Peyer's patch (tissue), 4 donors: ENCODE measurements at regions not wholly inside any gene's neighbourhood (a gene's known extent, or its start where the extent isn't known, plus 50 kb on each side); places are given as distances from the start of the nearest gene placed in this dataset.

Experiments
- CTCF ChIP-seq, 6 experiments: fragments of 450-650 bp in 4 of 6; fragments of 200-600 bp in 2 of 6; sonication (generic) in 1 of 6; IDR thresholded peaks; one replicate each; pipeline ENCODE4 v1.5.1; 2017 to 2019; ENCODE audit warnings: antibody characterized with exemption in 6 of 6, mild to moderate bottlenecking in 3 of 6, moderate library complexity in 1 of 6
- POLR2A ChIP-seq, 2 donors: fragments of 450-650 bp; IDR thresholded peaks; one replicate each; pipeline ENCODE4 v1.5.1; 2017; ENCODE audit warnings: antibody characterized with exemption in 2 of 2, mild to moderate bottlenecking in 2 of 2, moderate library complexity in 2 of 2

- TF ChIP-seq CTCF (IDR thresholded peaks at IDR 0.05): no peak
- no peak for TF ChIP-seq POLR2A (IDR thresholded peaks at IDR 0.05)
Measured at GRCh38 chr9:134571326-134571931, 70.2 kb upstream of the COL5A1 start.
